GM21515 (cell line): ENCODE measurements at regions not wholly inside any gene's neighbourhood (a gene's known extent, or its start where the extent isn't known, plus 50 kb on each side); places are given as distances from the start of the nearest gene placed in this dataset.
"Not testable (repeated sequence)": the region's sequence is repeated elsewhere in the genome, so short reads cannot be mapped to it uniquely, and the experiment has no call there.

Experiments
- ATAC-seq: cut with Tn5 transposase; IDR thresholded peaks from one replicate; pipeline ENCODE4 v1.9.1; 2021; ENCODE audit not compliant: unreplicated experiment

GRCh38 chr1:172833954-172834353 is 175.1 kb downstream of the FASLG start:
- ATAC-seq = no peak

- ATAC-seq = no peak
Measured at GRCh38 chr1:172834609-172835008, 175.7 kb downstream of the FASLG start.

DNA sequence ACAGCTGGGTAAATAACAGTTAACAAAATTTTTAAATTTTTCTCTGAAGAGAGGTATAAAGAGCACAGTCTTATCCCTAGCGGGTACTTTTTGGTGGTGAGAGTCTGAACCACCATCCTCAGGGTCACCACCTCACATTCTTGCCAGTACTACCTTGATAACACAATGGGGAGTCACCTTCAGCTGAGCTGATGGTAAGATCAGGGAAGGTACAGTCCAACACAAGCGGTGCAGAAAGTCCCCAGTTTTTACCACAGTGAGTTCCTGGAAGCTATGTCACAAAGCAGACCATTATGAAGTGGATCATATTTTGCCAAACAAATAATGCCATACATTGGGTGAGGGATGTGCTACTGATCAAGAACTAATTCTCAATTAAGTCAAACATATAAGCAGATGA is 176.9 kb downstream of the FASLG start:
- no peak for ATAC-seq

- ATAC-seq = no peak
Measured at GRCh38 chr1:172837816-172838679, 179.1 kb downstream of the FASLG start.

DNA sequence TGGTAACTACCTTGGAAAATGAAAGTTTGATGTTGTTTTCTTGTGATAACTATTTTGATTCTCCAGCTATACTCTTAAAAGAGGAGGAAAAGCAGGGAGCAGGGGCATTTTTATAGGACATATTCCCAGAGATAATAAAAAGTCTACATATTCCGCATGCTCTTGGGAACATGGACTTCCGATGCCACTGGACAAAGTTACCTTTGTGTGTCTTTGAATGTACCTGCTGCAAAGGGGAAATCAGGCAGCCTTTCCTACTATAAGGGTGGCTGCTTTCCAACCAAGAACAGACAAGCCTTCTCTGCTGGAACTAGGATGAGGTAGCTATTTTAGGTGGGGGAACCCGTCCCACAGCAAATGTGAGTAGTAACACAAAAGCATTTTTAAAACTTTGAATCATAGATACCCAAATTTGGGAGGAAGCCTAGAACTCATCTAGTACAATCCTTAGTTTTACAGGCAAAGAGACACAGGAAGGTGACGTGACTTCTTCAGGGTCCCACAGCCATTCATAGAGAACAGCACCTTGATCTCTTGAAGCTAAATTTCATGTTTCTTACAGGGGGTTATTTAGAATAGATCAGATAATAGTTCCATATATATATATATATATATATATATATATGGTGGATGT is 179.9 kb downstream of the FASLG start:
- no peak for ATAC-seq

- ATAC-seq = not testable (repeated sequence)
Measured at GRCh38 chr1:172839639-172840038, 180.7 kb downstream of the FASLG start.

- no peak for ATAC-seq
Measured at GRCh38 chr1:172843444-172843843, 184.5 kb downstream of the FASLG start.

DNA sequence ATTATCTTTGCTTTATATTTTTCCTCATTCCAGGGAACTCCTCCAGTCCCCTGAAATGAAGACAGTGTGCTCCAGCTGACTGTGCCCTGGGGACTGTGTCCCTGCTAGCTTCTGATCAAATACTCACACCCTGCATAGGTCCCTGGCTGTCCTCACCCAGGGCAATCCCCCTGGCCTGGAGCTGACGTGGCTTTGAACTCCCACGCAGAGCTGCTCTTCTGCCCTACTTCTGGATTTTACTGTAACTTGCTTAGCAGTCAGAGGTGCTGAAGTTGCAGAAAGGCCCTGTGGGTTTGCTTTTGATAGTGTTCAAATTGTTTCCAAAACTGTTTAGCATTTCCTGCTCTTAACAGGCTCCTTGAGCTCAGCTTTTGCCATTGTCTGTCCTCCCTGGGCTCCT is 186.5 kb downstream of the FASLG start:
- ATAC-seq = no peak

GRCh38 chr1:172845865-172846264 is 187.0 kb downstream of the FASLG start:
- ATAC-seq = no peak

DNA sequence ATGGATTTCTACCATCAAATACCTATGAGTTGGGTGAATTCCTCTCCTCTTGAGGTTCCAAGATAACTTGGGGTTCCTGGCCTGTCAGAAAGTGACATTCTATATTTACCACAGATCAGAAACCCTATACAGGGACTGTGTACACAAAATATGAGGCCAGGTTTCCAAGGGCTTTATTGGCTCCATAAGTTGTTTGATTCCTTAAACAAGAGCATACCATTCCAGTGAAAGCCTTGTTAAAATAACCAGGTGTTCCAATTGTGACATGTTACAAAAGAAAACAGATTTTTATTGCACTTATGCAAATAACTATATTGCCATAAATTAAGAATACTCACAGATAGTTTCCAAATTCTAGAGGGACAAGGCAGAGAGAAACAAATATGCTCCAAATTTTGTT is 188.9 kb downstream of the FASLG start:
- ATAC-seq = not testable (repeated sequence)

DNA sequence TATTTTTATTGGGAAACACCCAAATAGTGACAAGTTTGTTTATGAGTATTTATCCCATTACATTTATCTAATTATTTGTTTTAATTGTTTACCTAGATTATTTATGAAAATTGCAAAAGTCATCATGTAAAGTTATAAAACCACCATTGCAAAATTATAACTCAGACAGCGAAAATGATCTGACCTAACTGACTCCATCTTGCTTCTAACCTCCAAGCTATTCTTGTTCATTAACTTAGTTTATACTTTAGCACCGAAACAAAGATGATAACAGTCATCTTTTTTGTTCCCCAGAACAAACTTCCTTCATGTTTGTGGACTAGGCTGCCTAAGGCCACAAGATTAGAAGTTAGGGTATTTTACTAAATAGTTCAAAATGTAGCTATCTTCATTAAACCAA is 190.8 kb downstream of the FASLG start:
- no peak for ATAC-seq

- ATAC-seq = no peak
Measured at GRCh38 chr1:172851077-172851476, 192.2 kb downstream of the FASLG start.

- ATAC-seq = no peak
Measured at GRCh38 chr1:172851856-172852255, 193.0 kb downstream of the FASLG start.

GRCh38 chr1:172855983-172856382 is 194.8 kb downstream of the TNFSF18 start:
- ATAC-seq = not testable (repeated sequence)

GRCh38 chr1:172863031-172863430 is 187.7 kb downstream of the TNFSF18 start:
- ATAC-seq = no peak

- ATAC-seq = no peak
Measured at GRCh38 chr1:172867216-172867818, 183.4 kb downstream of the TNFSF18 start.

DNA sequence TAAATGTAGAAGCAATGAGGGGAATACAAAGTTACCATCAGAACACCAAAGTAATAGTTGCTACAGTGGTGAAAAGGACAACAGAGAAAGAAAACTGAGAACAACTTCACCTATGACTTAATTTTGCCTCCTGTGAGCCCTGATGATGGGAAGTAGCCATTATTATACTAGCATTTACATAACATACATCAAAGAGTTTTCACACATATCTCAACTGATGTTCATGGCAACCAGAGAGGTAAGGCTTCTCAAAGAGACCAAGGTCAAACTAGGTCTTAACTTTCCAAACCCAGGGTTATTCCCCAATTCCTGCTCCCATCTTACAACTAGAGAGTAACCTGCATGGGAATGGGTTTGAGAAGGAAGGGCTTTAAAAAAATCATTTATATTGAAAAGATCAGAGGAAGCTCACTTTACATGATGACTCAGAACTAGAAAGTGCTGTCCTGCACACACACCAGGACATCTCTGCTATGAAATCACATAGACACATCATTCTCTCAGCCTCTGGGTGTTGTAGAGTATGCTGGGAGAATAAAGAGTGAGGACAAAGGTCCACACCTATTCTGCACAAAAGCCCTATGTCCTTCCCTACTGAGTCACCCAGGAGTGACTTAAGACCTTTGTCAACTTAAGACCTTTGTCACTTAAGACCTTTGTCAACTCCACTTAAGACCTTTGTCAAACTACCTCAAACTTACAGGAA is 179.7 kb downstream of the TNFSF18 start:
- no peak for ATAC-seq

- ATAC-seq = no peak
Measured at GRCh38 chr1:172874950-172875349, 175.8 kb downstream of the TNFSF18 start.

- no peak for ATAC-seq
Measured at GRCh38 chr1:172875892-172876291, 174.8 kb downstream of the TNFSF18 start.

- ATAC-seq = no peak
Measured at GRCh38 chr1:172882385-172882784, 168.4 kb downstream of the TNFSF18 start.

GRCh38 chr1:172882791-172883386 is 167.9 kb downstream of the TNFSF18 start:
- no peak for ATAC-seq
